ENCODE measurements at regions not wholly inside any gene's neighbourhood (a gene's known extent, or its start where the extent isn't known, plus 50 kb on each side); places are given as distances from the start of the nearest gene placed in this dataset.

DNA sequence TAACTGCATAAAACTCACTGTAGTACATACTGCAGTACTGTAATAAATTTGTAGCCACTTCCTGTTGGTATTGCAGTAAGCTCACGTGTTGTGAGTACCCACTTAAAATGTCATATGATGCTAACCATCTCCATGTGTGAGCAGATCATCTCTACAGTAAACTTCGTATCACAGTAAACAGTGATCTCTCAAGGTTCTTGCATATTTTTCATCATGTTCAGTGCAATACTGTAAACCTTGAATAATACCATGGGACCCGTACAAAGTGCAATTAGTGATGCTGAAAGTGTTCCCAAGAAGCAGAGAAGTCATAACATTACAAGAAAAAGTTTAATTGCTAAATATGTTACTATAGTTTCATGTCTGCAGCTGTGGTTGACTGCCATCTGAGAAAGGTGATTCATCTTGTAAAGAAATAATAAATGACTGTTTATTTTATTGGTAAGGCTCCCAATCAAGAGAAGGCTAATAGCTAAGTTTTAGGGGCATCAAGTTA lies 253.8 kb upstream of the POU5F2 start:
- Histone ChIP-seq H3K14ac (ENCODE audit: insufficient read length) (no peak overlapping the region), H2AFZ (ENCODE audit: low read length) (no peak overlapping the region), H3K56ac (replicated peaks; ENCODE audit: insufficient read length, low read depth, low read length) (no peak overlapping the region), H3K4me2 (ENCODE audit: insufficient read depth in 1 of 2, low read depth in 2 of 2, low read length in 2 of 2) (no peak overlapping the region), H4K91ac (replicated peaks; ENCODE audit: insufficient read length, low read length) (no peak overlapping the region), H3K9me3 (ENCODE audit: insufficient read depth in 2 of 2, low read depth in 1 of 2, low read length in 1 of 2) (no peaks in the 10 kb centered on the region), H2AK5ac (ENCODE audit: low read depth, low read length) (no peak overlapping the region), H3K4me3 (ENCODE audit: extremely low read depth in 1 of 4, insufficient read depth in 2 of 4, low read depth in 3 of 4, low read length in 4 of 4) (no peak overlapping the region), H2BK12ac (ENCODE audit: low read depth, low read length) (no peak overlapping the region), H3K4me1 (replicated peaks in 1 of 4; ENCODE audit: control insufficient read depth in 3 of 4, insufficient read depth in 4 of 4, low read length in 3 of 4) (no peaks in the 10 kb centered on the region), H3K23ac (ENCODE audit: insufficient read length) (no peak overlapping the region), H2BK5ac (ENCODE audit: low read depth, low read length) (no peak overlapping the region), H3K27me3 (replicated peaks in 1 of 4; ENCODE audit: control insufficient read depth in 3 of 4, extremely low read depth in 1 of 4, insufficient read depth in 3 of 4, low read length in 3 of 4) (no peaks in the 10 kb centered on the region), H3K27ac (ENCODE audit: low read depth, low read length) (no peak overlapping the region), H2BK15ac (ENCODE audit: low read length) (no peak overlapping the region), H4K20me1 (replicated peaks in 1 of 2; ENCODE audit: control insufficient read depth in 1 of 2, insufficient read depth in 2 of 2, low read length in 2 of 2) (no peaks in the 10 kb centered on the region), H2BK20ac (ENCODE audit: low read length) (no peak overlapping the region), H2BK120ac (replicated peaks; ENCODE audit: low read depth, low read length) (no peak overlapping the region), H3K79me2 (ENCODE audit: control insufficient read depth in 1 of 2, insufficient read depth in 2 of 2, low read length in 2 of 2) (no peaks in the 10 kb centered on the region), H3K18ac (ENCODE audit: extremely low read depth, low read length) (no peak overlapping the region), H4K5ac (ENCODE audit: insufficient read length, low read depth, low read length) (no peak overlapping the region), H3K4ac (replicated peaks; ENCODE audit: insufficient read length, low read depth, low read length) (no peak overlapping the region), H3K9ac (replicated peaks in 1 of 4; ENCODE audit: extremely low read depth in 1 of 4, low read depth in 3 of 4, low read length in 3 of 4) (no peak overlapping the region), H3K36me3 (ENCODE audit: control insufficient read depth in 2 of 4, insufficient read depth in 4 of 4, low read length in 3 of 4) (no peaks in the 10 kb centered on the region), H3K23me2 (ENCODE audit: low read depth, low read length) (no peaks in the 10 kb centered on the region), H4K8ac (ENCODE audit: extremely low read depth, insufficient read depth, low read length) (no peak overlapping the region), H3K79me1 (ENCODE audit: low read depth, low read length) (no peaks in the 10 kb centered on the region)
- POLR2A ChIA-PET (ENCODE audit: partially characterized antibody), result no interaction called here
- WGBS, 2 experiments (ENCODE audit: extremely low coverage in 1 of 2, insufficient coverage in 1 of 2, insufficient read length in 1 of 2, insufficient replicate concordance in 2 of 2, low coverage in 1 of 2, low lambda C conversion rate in 2 of 2, missing lambda C conversion rate in 1 of 2), result 89% methylated on average over 3 of the region's 3 CpGs; no CpG with 5 or more reads in 1 of the 2 experiments
- CTCF ChIA-PET (ENCODE audit: partially characterized antibody), result no interaction called here
- FAIRE-seq, result no peak
- no peak for DNase-seq (ENCODE audit: low read depth in 1 of 2, low spot score in 2 of 2)
- no peak for TF ChIP-seq POU5F1 (IDR thresholded peaks at IDR 0.05; ENCODE audit: low read depth, low read length)
- TF ChIP-seq, protein P1, sequence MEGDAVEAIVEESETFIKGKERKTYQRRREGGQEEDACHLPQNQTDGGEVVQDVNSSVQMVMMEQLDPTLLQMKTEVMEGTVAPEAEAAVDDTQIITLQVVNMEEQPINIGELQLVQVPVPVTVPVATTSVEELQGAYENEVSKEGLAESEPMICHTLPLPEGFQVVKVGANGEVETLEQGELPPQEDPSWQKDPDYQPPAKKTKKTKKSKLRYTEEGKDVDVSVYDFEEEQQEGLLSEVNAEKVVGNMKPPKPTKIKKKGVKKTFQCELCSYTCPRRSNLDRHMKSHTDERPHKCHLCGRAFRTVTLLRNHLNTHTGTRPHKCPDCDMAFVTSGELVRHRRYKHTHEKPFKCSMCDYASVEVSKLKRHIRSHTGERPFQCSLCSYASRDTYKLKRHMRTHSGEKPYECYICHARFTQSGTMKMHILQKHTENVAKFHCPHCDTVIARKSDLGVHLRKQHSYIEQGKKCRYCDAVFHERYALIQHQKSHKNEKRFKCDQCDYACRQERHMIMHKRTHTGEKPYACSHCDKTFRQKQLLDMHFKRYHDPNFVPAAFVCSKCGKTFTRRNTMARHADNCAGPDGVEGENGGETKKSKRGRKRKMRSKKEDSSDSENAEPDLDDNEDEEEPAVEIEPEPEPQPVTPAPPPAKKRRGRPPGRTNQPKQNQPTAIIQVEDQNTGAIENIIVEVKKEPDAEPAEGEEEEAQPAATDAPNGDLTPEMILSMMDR (IDR thresholded peaks at IDR 0.05; ENCODE audit: control extremely low read depth in 1 of 3, insufficient read depth in 1 of 3, low read depth in 1 of 3, low read length in 3 of 3), result no peak

Data from H1 (cell line).